Midbrain (tissue), 1 donor: ENCODE measurements at regions not wholly inside any gene's neighbourhood (a gene's known extent, or its start where the extent isn't known, plus 50 kb on each side); places are given as distances from the start of the nearest gene placed in this dataset.

ENCODE experiments used
- DNase-seq: peaks from one replicate; lab custom pipeline; 2025; lab: John Stamatoyannopoulos, UW

- DNase-seq, result no peak
These were observed 248.3 kb upstream of the CIBAR2 start for GRCh38 chr16:85360323-85361277.

GRCh38 chr16:85361441-85362118 is 249.3 kb upstream of the CIBAR2 start:
- DNase-seq, result no peak

GRCh38 chr16:85362443-85362842 is 250.2 kb upstream of the CIBAR2 start:
- no peak for DNase-seq

GRCh38 chr16:85363427-85363826 is 249.7 kb upstream of the GSE1 start:
- DNase-seq, result no peak

- DNase-seq, result no peak
These were observed 249.2 kb upstream of the GSE1 start for GRCh38 chr16:85363881-85364280.

GRCh38 chr16:85364323-85365040 is 248.6 kb upstream of the GSE1 start:
- no peak for DNase-seq

GRCh38 chr16:85365120-85365519 is 248.0 kb upstream of the GSE1 start:
- no peak for DNase-seq

- DNase-seq, result no peak
These were observed 246.9 kb upstream of the GSE1 start for GRCh38 chr16:85366031-85366763.

- no peak for DNase-seq
These were observed 245.6 kb upstream of the GSE1 start for GRCh38 chr16:85367485-85367884.

GRCh38 chr16:85369060-85369459 is 244.1 kb upstream of the GSE1 start:
- DNase-seq, result no peak

- DNase-seq, result no peak
These were observed 243.2 kb upstream of the GSE1 start for GRCh38 chr16:85369741-85370528.

GRCh38 chr16:85370543-85370880 is 242.6 kb upstream of the GSE1 start:
- DNase-seq, result no peak

- DNase-seq, result peak; percentile 30
These were observed 242.1 kb upstream of the GSE1 start for GRCh38 chr16:85370881-85371651.

GRCh38 chr16:85371948-85372347 is 241.2 kb upstream of the GSE1 start:
- no peak for DNase-seq

GRCh38 chr16:85372627-85373372 is 240.3 kb upstream of the GSE1 start:
- DNase-seq, result no peak

- no peak for DNase-seq
These were observed 239.2 kb upstream of the GSE1 start for GRCh38 chr16:85373741-85374570.

GRCh38 chr16:85374571-85374872 is 238.6 kb upstream of the GSE1 start:
- no peak for DNase-seq

GRCh38 chr16:85375282-85375681 is 237.8 kb upstream of the GSE1 start:
- DNase-seq, result no peak
